ENCODE measurements at regions not wholly inside any gene's neighbourhood (a gene's known extent, or its start where the extent isn't known, plus 50 kb on each side); places are given as distances from the start of the nearest gene placed in this dataset.

- H3K9me2 ChIP-seq (ENCODE audit: insufficient read depth), result no peaks in the 10 kb centered on the region; the same call in 1 of the 2 replicates
- DNase-seq (ENCODE audit: low spot score), result no peak
- TF ChIP-seq CREB1 (CRISPR knock-in tag; IDR thresholded peaks at IDR 0.05; ENCODE audit: low read depth) (no peak), STAT1 (IDR thresholded peaks at IDR 0.05; ENCODE audit: unreplicated experiment) (no peak), ETS1 (IDR thresholded peaks at IDR 0.05) (no peak), EZH2phosphoT487 (IDR thresholded peaks at IDR 0.05; ENCODE audit: unreplicated experiment) (no peak), JUNB (IDR thresholded peaks at IDR 0.05; ENCODE audit: unreplicated experiment) (no peak), NANOG (IDR thresholded peaks at IDR 0.05; ENCODE audit: borderline replicate concordance) (no peak), POLR2AphosphoS5 (IDR thresholded peaks at IDR 0.05; ENCODE audit: low read depth) (no peak), ZNF462 (CRISPR knock-in tag; IDR thresholded peaks at IDR 0.05) (no peak), REST (IDR thresholded peaks at IDR 0.05; ENCODE audit: unreplicated experiment) (no peak), ZNF114 (CRISPR knock-in tag; IDR thresholded peaks at IDR 0.05) (no peak), ZNF331 (CRISPR knock-in tag; IDR thresholded peaks at IDR 0.05; ENCODE audit: low read depth) (no peak), CTCF (conservative IDR thresholded peaks at IDR 0.05; ENCODE audit: low read depth in 2 of 2) (no peak), EZH2 (IDR thresholded peaks at IDR 0.05; ENCODE audit: low read depth, unreplicated experiment) (no peak)
- H4K20me1 ChIP-seq (replicated peaks; ENCODE audit: insufficient read depth), result no peaks in the 10 kb centered on the region
- Mint-ChIP-seq H3K36me3 (ENCODE audit: low read depth) (peaks cover 8% of the 10 kb centered on the region), H3K27me3 (ENCODE audit: insufficient read depth, low read depth, poor library complexity) (no peaks in the 10 kb centered on the region), H3K4me1 (peaks cover 2% of the 10 kb centered on the region; the same call in 2 of the 3 replicates), H3K4me3 (no peak overlapping the region), H3K9me3 (peaks cover 14% of the 10 kb centered on the region), H3K27ac (no peak overlapping the region)
- no peak for ATAC-seq
- no peaks in the 10 kb centered on the region for H3K79me2 ChIP-seq (replicated peaks; ENCODE audit: insufficient read depth)
- no peaks in the 10 kb centered on the region; the same call in 1 of the 2 replicates for H3K36me3 ChIP-seq (ENCODE audit: insufficient read depth)
- H3K4me2 ChIP-seq, result no peak overlapping the region
- H3F3A ChIP-seq (replicated peaks; ENCODE audit: low read depth), result no peaks in the 10 kb centered on the region
- no peaks in the 10 kb centered on the region for H3K4me1 ChIP-seq (ENCODE audit: insufficient read depth)
- no peaks in the 10 kb centered on the region for H3K27me3 ChIP-seq (ENCODE audit: insufficient read depth)
- H3K27ac ChIP-seq (ENCODE audit: low read depth), result no peak overlapping the region
- no peak overlapping the region for H3K4me3 ChIP-seq
- H2AFZ ChIP-seq, result no peak overlapping the region
Observed at GRCh38 chr3:30269751-30270445, 336.5 kb upstream of the TGFBR2 start.

Measured in GM23338 (cell line).